Urinary bladder (tissue), 3 donors: ENCODE measurements at regions not wholly inside any gene's neighbourhood (a gene's known extent, or its start where the extent isn't known, plus 50 kb on each side); places are given as distances from the start of the nearest gene placed in this dataset.
A peak's percentile ranks its signal among the peaks of the same experiment; 100 is the strongest.

ENCODE experiments used
- DNase-seq: peaks from one replicate; pipeline ENCODE4 v3.0.0-alpha.2; 2015; ENCODE audit errors: extremely low spot score
- H3K27ac ChIP-seq: one replicate; pipeline ENCODE4 v1.5.1; 2013; ENCODE audit warnings: low read depth, mild to moderate bottlenecking, moderate library complexity
- H3K36me3 ChIP-seq: one replicate; pipeline ENCODE4 v1.6.1; 2013; ENCODE audit warnings: mild to moderate bottlenecking, moderate library complexity; ENCODE audit not compliant: insufficient read depth
- H3K4me1 ChIP-seq: one replicate; pipeline ENCODE4 v1.6.1; 2013; ENCODE audit warnings: mild to moderate bottlenecking, moderate library complexity; ENCODE audit not compliant: insufficient read depth
- H3K4me3 ChIP-seq: one replicate; pipeline ENCODE4 v1.5.1; 2013; ENCODE audit warnings: low read depth, low read length
- WGBS: extraction: QIAGEN DNeasy Blood & Tissue Kit; methylation state at CpG from one replicate; pipeline ENCODE4 v1.1.7; 2013; 5-methylcytosine and 5-hydroxymethylcytosine counted together
- donor health status: healthy with polysubstance abuse.
- donor health status: healthy.

DNA sequence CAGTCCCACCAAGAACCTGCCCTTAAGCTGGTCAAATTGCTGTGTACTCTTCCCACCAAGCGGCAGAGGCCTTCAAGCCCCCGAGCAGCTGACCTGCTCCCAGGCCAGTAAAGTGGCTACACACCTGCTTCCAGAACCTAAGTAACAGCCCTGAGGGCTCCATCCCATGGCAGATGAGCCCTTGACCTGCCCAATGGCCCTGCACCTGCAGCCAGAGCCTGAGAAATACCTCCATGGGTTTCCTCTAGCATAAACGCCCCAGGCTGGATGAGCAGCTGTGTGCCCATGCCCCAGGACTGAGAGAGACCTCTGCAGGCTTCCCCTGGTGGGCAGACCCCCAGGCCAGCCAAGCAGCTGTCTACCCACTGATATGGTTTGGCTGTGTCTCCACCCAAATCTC is 123.0 kb upstream of the LAMA2 start:
- Histone ChIP-seq H3K4me3 (no peak overlapping the region), H3K4me1 (no peaks in the 10 kb centered on the region), H3K27ac (no peak overlapping the region), H3K36me3 (no peaks in the 10 kb centered on the region)
- WGBS, result 93% methylated on average over 3 of the region's 3 CpGs
- no peak for DNase-seq

DNA sequence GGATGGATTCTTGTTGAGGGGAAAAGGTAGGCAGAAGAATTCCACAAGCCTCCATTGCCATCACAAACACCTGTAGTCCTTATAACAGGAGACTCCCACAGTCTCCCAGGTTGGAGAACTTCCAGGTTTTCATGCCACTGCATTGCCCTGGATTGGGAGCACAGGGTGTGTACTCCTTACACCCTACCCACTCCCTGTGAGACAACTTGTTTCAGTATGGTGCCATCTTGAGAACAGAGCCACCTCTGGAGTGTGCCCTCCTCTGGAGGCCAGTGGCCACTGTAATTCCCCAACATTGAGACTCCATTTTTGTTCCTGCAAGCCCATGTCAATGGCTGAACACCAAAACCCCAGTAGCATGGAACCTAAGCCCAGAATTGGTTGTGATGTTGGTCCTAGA is 123.5 kb upstream of the LAMA2 start:
- Histone ChIP-seq H3K4me1 (no peaks in the 10 kb centered on the region), H3K27ac (no peak overlapping the region), H3K4me3 (no peak overlapping the region), H3K36me3 (no peaks in the 10 kb centered on the region)
- no peak for DNase-seq

DNA sequence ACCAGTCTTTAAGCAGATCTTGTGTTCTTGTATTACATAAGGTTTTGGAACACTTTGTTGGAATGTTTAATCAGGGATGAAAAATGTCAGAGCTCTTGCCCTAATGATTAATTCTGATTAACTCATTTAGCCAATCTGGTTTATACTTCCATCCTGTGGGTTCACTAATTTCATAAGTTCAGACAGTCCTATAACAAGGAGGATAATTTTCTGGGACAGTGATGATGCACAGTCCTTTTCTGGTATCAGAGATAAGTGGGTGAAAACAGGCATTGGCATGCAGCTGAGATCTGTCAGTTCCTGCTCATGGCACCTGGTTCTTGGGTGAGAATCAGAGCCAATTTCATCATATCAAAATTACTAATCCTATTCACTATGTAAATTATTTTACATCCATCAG is 125.0 kb upstream of the LAMA2 start:
- Histone ChIP-seq H3K36me3 (no peaks in the 10 kb centered on the region), H3K27ac (no peak overlapping the region), H3K4me3 (no peak overlapping the region), H3K4me1 (no peaks in the 10 kb centered on the region)
- DNase-seq, result no peak

DNA sequence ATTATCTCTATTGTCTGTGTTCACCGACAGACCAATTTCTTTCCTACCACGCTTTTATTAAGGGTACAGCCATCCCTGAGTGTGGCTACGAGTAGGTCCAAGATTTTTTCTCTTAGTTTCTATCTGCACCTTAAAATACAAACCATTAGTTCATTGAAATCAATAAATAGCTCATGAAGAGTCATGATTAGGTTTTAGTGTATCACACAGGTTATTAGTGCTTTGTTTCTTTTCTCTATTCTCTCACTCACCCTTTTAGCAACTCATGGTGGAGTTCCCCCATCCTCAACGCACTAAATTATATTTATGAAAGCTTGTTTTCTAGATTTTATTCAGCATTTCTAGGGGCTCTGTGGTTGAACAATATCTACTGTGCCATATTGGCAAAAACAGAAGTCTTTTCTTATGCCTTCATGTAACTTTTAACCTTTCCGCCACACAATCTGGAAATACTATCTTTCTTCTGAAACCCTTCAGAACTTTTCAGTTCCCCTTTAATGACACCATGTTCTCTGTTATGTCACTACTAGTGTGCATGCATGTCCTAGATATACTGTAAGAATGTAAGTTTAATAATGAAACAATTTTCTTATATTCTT is 128.2 kb upstream of the LAMA2 start:
- DNase-seq, result no peak
- 94% methylated on average over 5 of the region's 5 CpGs for WGBS
- no peak overlapping the region for H3K4me3 ChIP-seq

DNA sequence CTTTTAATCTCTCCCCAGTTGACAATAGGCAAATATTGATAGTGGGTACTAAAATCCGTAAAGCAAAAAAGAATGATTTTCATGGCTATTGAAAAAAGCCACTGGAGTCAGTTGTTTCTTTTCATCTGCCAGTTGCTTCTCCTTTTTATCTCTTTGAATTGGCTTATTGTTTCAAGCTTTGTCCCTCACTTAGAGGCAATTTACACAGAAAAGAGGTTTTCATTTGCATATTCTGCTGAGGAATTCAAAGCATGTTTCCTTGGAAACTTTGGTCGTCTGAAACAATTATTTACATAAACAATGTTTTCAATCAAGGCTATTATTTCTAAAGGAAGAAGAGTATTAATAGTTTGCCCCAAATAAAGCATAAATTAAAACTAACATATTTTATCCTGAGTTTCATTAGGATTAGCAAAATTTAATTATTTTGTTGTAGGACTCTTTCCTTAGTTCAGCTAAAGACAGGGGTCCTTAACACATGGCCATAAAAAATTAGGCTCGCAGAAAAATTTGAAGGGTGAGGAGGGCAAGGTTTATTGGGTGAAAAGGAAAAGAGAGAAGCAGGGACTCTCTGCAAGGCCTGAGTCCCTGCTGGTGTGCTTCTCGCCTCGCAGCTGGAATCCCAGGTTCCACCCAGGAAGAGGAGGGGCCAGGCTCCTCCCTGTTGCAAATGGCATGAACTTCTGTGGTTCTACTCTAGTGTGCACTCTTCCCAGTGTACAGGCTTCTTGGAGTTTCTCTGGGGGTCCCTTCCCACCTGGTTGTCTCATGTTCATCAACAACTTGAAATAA is 138.8 kb upstream of the LAMA2 start:
- DNase-seq, result no peak
- no peak overlapping the region for H3K4me3 ChIP-seq
- H3K36me3 ChIP-seq, result no peaks in the 10 kb centered on the region
- 55% methylated on average over 5 of the region's 5 CpGs for WGBS
- no peak overlapping the region for H3K27ac ChIP-seq
- no peaks in the 10 kb centered on the region for H3K4me1 ChIP-seq

More for the DNA sequence above, 128.2 kb upstream of the LAMA2 start:
- H3K27ac ChIP-seq, result no peak overlapping the region
- no peaks in the 10 kb centered on the region for H3K36me3 ChIP-seq
- no peaks in the 10 kb centered on the region for H3K4me1 ChIP-seq

DNA sequence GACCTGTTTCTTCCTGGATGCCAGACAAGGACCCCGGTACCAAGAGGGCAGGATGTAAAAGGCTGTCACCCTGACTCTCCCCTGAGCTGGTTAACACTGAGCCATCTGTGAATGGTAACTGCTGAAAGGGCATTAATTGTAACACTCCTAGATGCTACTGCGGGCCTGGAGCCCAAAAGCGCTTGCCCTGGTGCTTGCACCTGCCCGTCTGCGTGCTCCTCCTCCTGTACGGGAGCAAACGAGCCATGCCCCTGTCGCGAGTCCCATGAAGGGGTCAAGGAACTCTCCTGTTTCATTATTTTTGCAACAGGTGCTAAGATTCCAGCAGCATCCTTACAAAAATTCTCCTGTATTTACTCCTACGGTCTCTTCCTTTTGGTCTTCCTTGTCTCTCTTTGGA is 140.0 kb upstream of the LAMA2 start:
- no peak for DNase-seq
- Histone ChIP-seq H3K36me3 (no peaks in the 10 kb centered on the region), H3K27ac (no peak overlapping the region), H3K4me1 (no peaks in the 10 kb centered on the region), H3K4me3 (no peak overlapping the region)
- WGBS, result 94% methylated on average over 10 of the region's 10 CpGs

DNA sequence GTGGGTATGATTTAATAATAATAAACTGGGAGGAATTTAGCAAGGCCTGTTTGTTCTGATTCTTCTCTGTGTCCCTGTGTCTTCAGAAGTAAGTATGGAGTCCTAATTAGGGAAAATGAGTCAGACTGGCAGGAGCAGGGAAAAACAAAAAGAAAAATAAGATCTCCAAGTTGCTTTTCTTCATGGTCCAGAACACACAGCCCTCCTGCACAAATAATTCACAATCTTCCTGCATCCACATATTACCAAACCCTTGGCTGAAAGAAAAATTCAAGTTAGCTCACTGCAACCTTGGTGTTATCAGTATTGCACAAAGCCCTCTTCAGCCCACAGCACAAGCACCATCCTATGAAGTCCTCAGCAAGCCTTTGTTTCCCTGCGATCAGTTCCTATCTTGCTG is 142.0 kb upstream of the LAMA2 start:
- H3K4me3 ChIP-seq, result no peak overlapping the region
- no peaks in the 10 kb centered on the region for H3K4me1 ChIP-seq
- H3K27ac ChIP-seq, result no peak overlapping the region
- H3K36me3 ChIP-seq, result no peaks in the 10 kb centered on the region
- WGBS, result 98% methylated on average over 1 of the region's 1 CpG
- no peak for DNase-seq

DNA sequence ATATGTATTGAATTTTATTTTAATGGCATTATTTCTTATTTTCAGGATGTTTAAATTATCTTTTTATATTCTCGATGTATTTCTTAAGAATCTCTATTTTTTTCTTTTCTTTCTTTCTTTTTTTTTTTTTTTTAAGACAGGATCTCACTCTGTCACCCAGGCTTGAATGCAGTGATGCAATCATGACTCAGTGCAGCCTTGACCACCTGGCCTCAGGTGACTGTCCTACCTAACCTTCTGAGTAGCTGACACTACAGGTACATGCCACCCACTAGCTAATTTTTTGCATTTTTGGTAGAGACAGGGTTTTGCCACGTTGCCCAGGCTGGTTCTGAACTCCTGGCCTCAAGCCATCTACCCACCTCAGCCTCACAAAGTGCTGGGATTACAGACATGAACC is 143.8 kb upstream of the LAMA2 start:
- WGBS, result 72% methylated on average over 2 of the region's 2 CpGs
- H3K27ac ChIP-seq, result no peak overlapping the region
- no peak for DNase-seq
- no peaks in the 10 kb centered on the region for H3K36me3 ChIP-seq
- no peak overlapping the region for H3K4me3 ChIP-seq
- no peaks in the 10 kb centered on the region for H3K4me1 ChIP-seq

DNA sequence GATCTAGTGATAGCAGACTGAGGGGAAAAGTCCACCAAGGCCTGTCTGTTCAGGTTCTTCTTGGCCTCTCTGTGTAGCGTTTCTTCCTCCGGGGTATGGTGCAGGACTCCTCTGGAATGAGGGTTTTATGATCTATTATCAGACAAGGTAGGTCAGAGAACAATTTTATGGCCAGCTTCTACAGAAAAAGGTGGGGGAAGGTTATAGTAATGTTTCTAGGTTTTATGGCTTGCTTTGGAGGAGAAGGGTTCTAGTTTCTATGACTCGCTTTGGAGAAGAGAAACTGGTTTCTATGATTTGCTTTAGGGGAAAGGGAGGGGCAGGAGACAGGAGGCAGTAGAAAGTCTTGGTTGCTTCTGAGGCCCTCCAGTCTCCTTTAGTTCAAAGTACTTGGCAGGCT is 144.8 kb upstream of the LAMA2 start:
- no peak overlapping the region for H3K4me3 ChIP-seq
- DNase-seq, result no peak
- H3K36me3 ChIP-seq, result no peaks in the 10 kb centered on the region
- H3K4me1 ChIP-seq, result no peaks in the 10 kb centered on the region
- H3K27ac ChIP-seq, result no peak overlapping the region
- 87% methylated on average over 3 of the region's 3 CpGs for WGBS

DNA sequence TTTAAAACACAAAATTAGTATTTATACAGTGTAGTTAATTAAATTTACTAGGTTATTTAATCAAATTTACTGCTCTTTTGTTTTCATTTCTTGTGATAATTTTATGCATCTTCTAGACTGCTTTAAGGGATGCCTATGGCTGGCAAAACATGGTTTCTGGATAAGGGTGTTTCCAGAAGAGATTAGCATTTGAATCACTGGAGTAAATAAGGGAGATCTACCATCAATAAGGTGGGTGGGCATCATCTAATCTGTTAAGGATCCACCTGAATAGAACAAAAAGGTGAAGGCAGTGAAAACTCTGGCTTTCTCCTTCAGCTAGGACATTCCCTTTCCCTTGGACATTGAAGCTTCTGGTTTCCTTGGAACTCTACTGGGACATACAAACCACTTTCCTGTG is 146.2 kb upstream of the LAMA2 start:
- Histone ChIP-seq H3K4me3 (no peak overlapping the region), H3K4me1 (no peaks in the 10 kb centered on the region), H3K36me3 (no peaks in the 10 kb centered on the region), H3K27ac (no peak overlapping the region)
- DNase-seq, result no peak

DNA sequence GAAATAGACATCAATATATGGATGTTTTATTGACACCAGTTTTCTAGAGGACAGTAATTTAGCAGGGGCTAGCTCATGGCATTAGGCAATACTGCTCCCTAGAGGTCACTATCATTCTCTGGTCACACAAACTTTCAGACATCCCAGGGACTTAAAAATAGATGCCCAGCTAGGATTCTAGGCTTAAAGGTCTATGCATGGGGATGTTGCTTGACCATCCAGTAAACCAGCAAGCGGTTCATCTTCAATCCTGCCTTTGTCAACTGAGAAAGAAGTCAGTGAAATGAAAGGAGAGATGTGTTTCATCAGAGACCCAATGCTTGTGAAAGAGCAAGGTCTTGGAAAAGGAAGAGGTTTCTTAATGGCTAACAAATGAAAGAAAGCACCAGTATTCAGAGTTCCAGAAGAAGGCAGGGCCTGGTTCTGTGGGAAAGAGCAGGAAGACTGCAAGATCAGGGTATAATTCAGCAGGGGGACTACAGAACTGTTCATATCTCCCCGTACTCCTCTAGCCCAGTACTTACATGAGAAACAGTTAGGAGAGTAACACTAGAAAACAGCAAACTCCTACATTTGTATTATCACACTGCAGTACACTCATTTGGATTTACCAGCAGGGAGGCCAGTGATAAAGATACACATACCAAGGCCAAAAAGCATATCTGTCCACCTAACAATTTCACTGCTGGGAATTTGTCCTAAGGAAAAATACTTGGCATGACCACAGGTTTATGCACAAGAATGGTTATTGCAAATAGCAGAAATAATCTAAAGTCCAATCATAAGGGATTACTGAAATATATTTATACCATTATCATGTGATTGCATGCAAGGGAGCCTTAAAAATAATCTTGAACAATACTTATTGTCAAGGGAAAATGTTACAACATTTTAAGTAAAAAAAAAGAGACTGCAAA is 151.4 kb upstream of the LAMA2 start:
- Histone ChIP-seq H3K27ac (no peak overlapping the region), H3K4me1 (no peaks in the 10 kb centered on the region), H3K4me3 (no peak overlapping the region), H3K36me3 (no peaks in the 10 kb centered on the region)
- 78% methylated on average over 2 of the region's 2 CpGs for WGBS
- no peak for DNase-seq

DNA sequence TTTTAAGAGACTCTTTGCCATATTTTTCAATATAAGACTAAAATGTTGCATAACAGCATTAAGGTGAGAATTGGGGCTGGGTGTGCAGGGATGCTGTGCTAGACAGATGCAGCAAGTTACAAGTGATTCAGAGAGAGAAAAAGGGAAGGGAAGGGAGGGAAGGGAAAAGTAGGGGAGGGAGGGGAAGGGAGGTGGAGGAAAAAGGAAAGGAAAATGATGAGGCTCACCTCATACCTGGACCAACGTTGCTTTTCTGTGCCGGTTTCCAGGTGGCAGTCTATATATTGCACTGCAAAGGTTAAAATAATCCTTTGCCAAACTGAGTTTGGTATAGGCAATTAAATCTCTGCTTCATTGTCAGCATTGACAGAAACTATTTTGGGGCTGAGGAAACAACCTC is 155.4 kb upstream of the LAMA2 start:
- H3K36me3 ChIP-seq, result no peaks in the 10 kb centered on the region
- DNase-seq, result no peak
- no peaks in the 10 kb centered on the region for H3K4me1 ChIP-seq
- WGBS, result 86% methylated on average over 2 of the region's 2 CpGs
- H3K27ac ChIP-seq, result no peak overlapping the region
- no peak overlapping the region for H3K4me3 ChIP-seq

DNA sequence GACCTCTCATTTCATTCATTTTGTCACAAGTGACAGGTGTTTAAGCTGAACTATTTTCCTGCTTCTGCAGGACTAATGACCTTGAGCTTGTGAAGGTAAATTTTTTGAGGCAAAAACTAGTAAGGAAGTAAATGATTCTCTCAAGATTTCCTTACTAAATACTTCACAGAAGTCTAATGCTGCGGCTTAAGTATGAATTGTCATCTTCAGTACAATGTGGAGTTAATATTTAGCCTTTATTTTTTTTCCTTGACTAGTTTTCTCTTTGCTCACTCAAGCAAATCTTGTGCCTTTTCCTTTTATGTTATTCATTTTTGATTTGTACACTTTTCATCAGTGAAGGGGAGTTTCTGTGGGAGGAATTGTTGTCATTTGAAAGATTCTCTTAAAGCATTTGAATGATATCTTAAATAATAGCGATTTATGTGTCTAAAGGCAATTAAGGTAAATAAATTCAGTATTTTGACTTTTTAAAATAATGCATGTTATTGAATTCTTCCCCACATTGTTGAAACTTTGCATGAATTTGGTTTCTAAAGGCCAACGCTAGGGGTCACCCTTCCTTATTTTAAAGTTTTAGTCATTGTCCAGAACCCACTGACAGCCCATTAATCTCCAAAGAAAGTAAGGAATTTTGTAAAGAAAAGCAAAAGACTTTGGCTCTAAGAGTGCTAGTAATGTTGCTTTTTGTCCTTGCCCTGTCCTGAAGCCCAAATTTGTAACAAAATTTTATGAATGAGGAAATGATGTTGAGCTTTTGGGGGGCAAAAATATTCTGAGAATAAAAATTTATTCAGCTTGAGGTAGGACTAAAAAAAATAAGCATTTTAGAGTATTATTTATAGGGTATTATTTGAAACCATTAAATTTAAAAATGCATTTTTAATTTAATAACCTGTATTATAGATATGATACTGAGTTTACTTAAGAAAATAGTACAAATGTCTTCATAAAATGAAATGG is 157.4 kb upstream of the LAMA2 start:
- WGBS, result 35% methylated on average over 3 of the region's 3 CpGs

More for the DNA sequence above, 157.4 kb upstream of the LAMA2 start:
- Histone ChIP-seq H3K4me3 (no peak overlapping the region), H3K4me1 (no peaks in the 10 kb centered on the region), H3K36me3 (no peaks in the 10 kb centered on the region), H3K27ac (no peak overlapping the region)
- DNase-seq, result peak; percentile 5
